Progenitor cell of endocrine pancreas (in vitro differentiated cells): ENCODE measurements at regions not wholly inside any gene's neighbourhood (a gene's known extent, or its start where the extent isn't known, plus 50 kb on each side); places are given as distances from the start of the nearest gene placed in this dataset.

Experiments
- DNase-seq: peaks from one replicate; pipeline ENCODE4 v3.0.0; 2021; ENCODE audit warnings: low spot score; ENCODE audit not compliant: unreplicated experiment
- H3K27ac Mint-ChIP-seq: 2 replicates; pipeline ENCODE4 v1.8.0; 2021; ENCODE audit warnings: mild to moderate bottlenecking, moderate library complexity, mixed read lengths
- H3K27me3 Mint-ChIP-seq: 2 replicates; pipeline ENCODE4 v1.8.0; 2021; ENCODE audit warnings: mixed read lengths
- H3K36me3 Mint-ChIP-seq: 2 replicates; pipeline ENCODE4 v1.8.0; 2022; ENCODE audit warnings: mixed read lengths; ENCODE audit not compliant: insufficient read depth
- H3K4me1 Mint-ChIP-seq: 2 replicates; pipeline ENCODE4 v1.8.0; 2021; ENCODE audit warnings: low read depth, mixed read lengths
- H3K4me3 Mint-ChIP-seq: 2 replicates; pipeline ENCODE4 v1.8.0; 2021; ENCODE audit warnings: low read depth, mild to moderate bottlenecking, moderate library complexity, mixed read lengths
- H3K9me3 Mint-ChIP-seq: 2 replicates; pipeline ENCODE4 v1.8.0; 2021; ENCODE audit warnings: low read depth, mixed read lengths
- CTCF ChIP-seq: fragments of 200-600 bp; sonication (generic); IDR thresholded peaks from one replicate; pipeline ENCODE4 v1.5.0; 2021; ENCODE audit warnings: antibody characterized with exemption, mild to moderate bottlenecking; ENCODE audit not compliant: unreplicated experiment

- H3K9me3 Mint-ChIP-seq = no peaks in the 10 kb centered on the region
- H3K27ac Mint-ChIP-seq = no peak overlapping the region
- no peak overlapping the region for H3K4me3 Mint-ChIP-seq
- no peaks in the 10 kb centered on the region for H3K36me3 Mint-ChIP-seq
- H3K4me1 Mint-ChIP-seq = no peaks in the 10 kb centered on the region
- peaks cover 11% of the 10 kb centered on the region for H3K27me3 Mint-ChIP-seq
- TF ChIP-seq CTCF = no peak
- DNase-seq = no peak
These were observed 142.3 kb downstream of the NXPE2 start for GRCh38 chr11:114820621-114821020.

GRCh38 chr11:114821621-114822412 lies 143.5 kb downstream of the NXPE2 start:
- Mint-ChIP-seq H3K4me3 (no peak overlapping the region), H3K27me3 (peaks cover 11% of the 10 kb centered on the region), H3K27ac (no peak overlapping the region), H3K9me3 (no peaks in the 10 kb centered on the region), H3K36me3 (no peaks in the 10 kb centered on the region), H3K4me1 (peaks cover 2% of the 10 kb centered on the region)
- TF ChIP-seq CTCF = no peak
- DNase-seq = no peak

GRCh38 chr11:114826910-114827442 lies 148.6 kb downstream of the NXPE2 start:
- TF ChIP-seq CTCF = no peak
- no peaks in the 10 kb centered on the region for H3K36me3 Mint-ChIP-seq
- peaks cover 4% of the 10 kb centered on the region for H3K4me1 Mint-ChIP-seq
- DNase-seq = no peak
- no peaks in the 10 kb centered on the region for H3K9me3 Mint-ChIP-seq
- no peak overlapping the region for H3K4me3 Mint-ChIP-seq
- H3K27me3 Mint-ChIP-seq = peaks cover 4% of the 10 kb centered on the region
- no peak overlapping the region for H3K27ac Mint-ChIP-seq

GRCh38 chr11:114827736-114828135 lies 149.4 kb downstream of the NXPE2 start:
- no peak overlapping the region for H3K4me3 Mint-ChIP-seq
- peaks cover 4% of the 10 kb centered on the region for H3K4me1 Mint-ChIP-seq
- TF ChIP-seq CTCF = no peak
- no peaks in the 10 kb centered on the region for H3K36me3 Mint-ChIP-seq
- H3K27ac Mint-ChIP-seq = no peak overlapping the region
- no peak for DNase-seq
- H3K27me3 Mint-ChIP-seq = peaks cover 4% of the 10 kb centered on the region
- H3K9me3 Mint-ChIP-seq = no peaks in the 10 kb centered on the region

- Mint-ChIP-seq H3K27ac (no peak overlapping the region), H3K9me3 (no peaks in the 10 kb centered on the region), H3K36me3 (no peaks in the 10 kb centered on the region), H3K4me3 (no peak overlapping the region), H3K27me3 (no peaks in the 10 kb centered on the region), H3K4me1 (no peaks in the 10 kb centered on the region)
- TF ChIP-seq CTCF = no peak
- no peak for DNase-seq
These were observed 154.3 kb downstream of the NXPE2 start for GRCh38 chr11:114832532-114833125.
